GM12873 (cell line): ENCODE measurements at regions not wholly inside any gene's neighbourhood (a gene's known extent, or its start where the extent isn't known, plus 50 kb on each side); places are given as distances from the start of the nearest gene placed in this dataset.

Source experiments
- CTCF ChIP-seq: IDR thresholded peaks from 2 replicates; pipeline ENCODE4 v1.5.1; 2012; ENCODE audit warnings: low read depth, mild to moderate bottlenecking, moderate library complexity, low read length, control low read depth; ENCODE audit not compliant: insufficient read depth; ENCODE audit errors: missing control alignments

DNA sequence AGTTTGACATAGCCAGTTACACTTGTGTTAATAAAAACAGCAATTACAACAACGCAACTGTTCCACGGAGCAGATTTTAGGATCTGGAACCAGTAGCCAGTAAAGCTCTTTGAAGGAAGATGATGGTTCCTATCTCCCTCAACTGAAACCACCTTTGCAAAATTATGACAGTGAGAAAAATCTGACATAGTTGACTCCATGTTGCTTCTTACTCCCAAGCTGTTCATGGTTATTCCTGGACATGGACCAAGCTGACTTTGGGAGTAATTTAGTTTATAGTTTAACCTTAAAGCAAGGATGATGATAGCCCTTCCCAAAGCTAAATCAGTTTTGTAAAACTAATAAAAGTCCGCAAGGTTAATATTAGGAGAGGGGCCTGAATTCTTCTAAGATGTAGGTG, 518.0 kb upstream of the ZP4 start:
- no peak for TF ChIP-seq CTCF

- no peak for TF ChIP-seq CTCF
These were observed 515.6 kb upstream of the ZP4 start for GRCh38 chr1:238406098-238406860.

DNA sequence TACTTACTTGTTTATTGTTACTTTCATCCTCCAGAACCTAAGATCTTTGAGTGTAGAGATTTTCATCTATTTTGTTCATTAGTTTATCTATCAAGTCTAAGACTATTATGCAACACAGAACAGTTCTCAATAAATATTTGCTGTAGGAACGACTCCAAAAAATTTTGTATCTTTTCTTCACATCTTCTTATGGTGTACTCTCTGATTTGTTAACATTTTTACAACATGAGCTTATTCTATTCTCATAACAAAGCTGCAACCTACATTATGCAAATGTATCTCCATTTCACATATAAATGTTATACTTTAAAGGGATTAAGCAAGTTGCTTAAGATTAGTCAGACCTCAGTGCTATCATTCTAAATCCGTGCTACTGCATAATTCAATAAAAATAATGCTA, 514.2 kb upstream of the ZP4 start:
- TF ChIP-seq CTCF: no peak

DNA sequence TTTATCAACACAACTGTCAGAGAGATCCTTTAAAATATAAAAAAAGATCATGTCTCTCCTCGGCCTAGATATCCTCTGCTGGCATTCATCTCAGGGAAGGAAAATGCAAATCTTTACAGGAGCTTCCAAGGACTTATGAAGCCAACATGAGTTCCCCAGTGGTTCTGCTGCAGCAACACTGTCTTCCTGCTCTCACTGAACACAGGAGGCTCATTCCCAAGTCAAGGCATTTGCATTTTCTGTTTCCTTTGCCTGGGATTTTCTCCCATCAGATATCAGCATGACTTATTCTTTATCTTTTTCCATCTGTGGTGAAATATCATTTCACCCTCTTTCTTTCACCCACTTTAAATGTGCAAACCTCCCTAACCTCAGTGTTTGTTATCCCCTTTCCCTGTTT, 513.8 kb upstream of the ZP4 start:
- TF ChIP-seq CTCF: no peak

GRCh38 chr1:238401144-238401543, 510.4 kb upstream of the ZP4 start:
- TF ChIP-seq CTCF: no peak

DNA sequence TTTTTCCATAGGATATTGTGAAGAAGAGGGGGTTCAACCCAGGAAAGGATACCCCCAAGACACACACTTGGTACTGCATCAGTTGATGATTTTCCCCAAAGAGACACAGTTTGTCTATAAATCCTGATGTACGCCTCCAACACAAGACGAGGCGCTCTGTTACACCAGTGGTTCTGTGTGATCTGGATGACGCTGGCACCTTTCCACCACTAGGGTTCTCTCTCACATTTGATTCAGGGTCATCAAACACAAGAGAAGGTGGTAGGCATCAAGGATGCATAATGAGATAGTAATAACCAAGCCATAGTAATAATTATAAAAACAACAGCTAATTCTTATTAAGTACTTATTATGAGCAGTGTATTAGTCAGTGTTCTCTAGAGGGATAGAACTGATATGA, 508.8 kb upstream of the ZP4 start:
- no peak for TF ChIP-seq CTCF

DNA sequence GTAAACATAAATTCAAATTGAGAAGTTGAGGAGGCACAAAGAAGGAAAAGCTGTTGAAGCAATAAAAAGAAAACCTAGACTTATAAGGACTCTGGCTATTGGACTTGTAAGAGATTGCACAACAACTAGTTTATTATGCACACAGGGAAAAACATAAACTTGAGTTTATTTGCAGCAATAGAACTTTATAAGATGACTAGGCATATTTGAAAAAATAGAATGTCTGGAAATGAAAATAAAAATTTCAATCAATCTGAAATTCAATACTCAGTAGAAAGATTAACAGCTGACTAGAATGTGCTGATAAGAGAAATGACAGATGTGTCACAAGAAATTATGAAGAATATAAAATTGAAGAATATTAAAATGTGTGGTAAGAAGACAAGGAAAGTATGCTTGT, 505.4 kb upstream of the ZP4 start:
- TF ChIP-seq CTCF: no peak
